GM20431 (cell line): ENCODE measurements at regions not wholly inside any gene's neighbourhood (a gene's known extent, or its start where the extent isn't known, plus 50 kb on each side); places are given as distances from the start of the nearest gene placed in this dataset.

Experiments
- in situ Hi-C: fragments of 300-500 bp; cut with MseI, MboI; formaldehyde crosslinking; loops from one replicate; pipeline ENCODE4 v1.15.0; 2020; ENCODE audit warnings: low sequenced_read_pairs; ENCODE audit not compliant: unreplicated experiment

GRCh38 chrX:39854772-39855747 lies 242.7 kb downstream of the BCOR start:
- in situ Hi-C loops: no loop called here

DNA sequence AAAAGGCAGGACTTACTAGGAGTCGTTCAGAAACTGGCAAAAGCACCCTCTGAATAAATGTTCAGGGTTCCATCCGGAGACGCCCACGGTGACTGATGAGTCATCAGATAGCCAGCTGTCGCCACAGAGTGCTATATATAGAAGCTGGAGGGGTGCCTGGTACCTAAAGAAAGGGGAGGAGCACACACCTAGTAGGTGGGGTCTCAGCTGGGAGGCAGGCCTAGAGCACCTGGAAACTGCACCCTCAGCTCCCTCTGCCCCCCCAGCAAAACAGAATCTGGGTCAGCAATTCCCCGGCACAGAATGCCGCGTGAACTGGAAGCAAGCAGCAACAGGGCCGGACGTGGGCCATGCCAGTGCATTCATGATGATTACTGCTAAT lies 242.0 kb downstream of the BCOR start:
- in situ Hi-C loops: no loop called here

GRCh38 chrX:39856472-39857121 lies 241.2 kb downstream of the BCOR start:
- in situ Hi-C loops: no loop called here

GRCh38 chrX:39857780-39858179 lies 240.0 kb downstream of the BCOR start:
- in situ Hi-C loops: no loop called here

- in situ Hi-C loops: no loop called here
Observed at GRCh38 chrX:39859991-39860861, 237.5 kb downstream of the BCOR start.

GRCh38 chrX:39862963-39863362 lies 234.8 kb downstream of the BCOR start:
- in situ Hi-C loops: no loop called here

DNA sequence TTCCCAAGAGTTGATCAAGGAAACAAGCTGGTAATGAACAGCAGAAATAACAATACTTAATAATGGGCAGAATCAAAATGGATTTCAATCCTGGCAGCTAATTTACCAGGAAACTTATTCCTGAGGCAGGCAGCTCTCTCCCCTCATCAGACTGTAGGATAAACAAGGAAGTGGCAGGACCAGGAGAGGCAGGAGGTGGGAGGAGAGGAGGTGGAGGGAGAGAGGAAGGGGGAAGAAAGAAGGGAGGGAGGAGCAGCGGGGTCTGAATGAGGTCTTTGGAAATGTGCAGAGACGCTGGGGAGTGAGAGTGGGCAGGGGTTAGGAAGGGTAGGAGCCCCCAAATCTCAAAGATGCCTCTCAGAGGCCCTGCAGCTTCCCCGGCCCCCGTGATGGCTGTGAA lies 231.5 kb downstream of the BCOR start:
- in situ Hi-C loops: no loop called here

- in situ Hi-C loops: no loop called here
Observed at GRCh38 chrX:39869846-39870601, 227.7 kb downstream of the BCOR start.

GRCh38 chrX:39871648-39872047 lies 226.1 kb downstream of the BCOR start:
- in situ Hi-C loops: no loop called here

- in situ Hi-C loops: no loop called here
Observed at GRCh38 chrX:39873117-39873516, 224.6 kb downstream of the BCOR start.

DNA sequence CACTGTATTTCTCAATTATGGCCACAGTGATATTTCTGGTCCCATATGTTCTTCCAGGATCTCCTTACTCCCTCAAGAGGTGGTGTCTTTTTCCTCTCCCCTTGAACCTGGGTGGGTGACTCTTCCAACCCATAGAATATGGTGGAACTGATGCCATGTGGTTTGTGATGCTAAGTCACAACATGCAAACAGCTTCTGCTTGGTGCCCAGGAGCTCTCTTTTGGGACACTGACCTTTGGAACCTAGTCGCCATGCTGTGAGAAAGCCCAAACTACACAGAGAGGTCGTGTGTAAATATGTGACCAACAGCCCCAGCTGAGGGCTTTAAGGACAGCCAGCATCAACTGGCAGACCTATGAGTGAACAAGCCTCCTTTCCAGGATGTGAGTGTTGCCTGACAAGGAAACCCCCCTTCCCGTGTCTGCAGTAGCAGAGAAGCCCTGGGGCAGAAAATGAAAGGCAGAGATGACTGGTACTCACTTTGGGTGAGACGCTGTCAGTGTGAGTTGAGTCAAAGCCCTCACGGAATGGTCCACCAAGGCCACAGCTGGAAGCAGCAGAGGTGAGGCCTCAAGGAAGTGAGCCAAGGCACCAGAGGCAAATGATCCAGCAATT lies 223.4 kb downstream of the BCOR start:
- in situ Hi-C loops: no loop called here

DNA sequence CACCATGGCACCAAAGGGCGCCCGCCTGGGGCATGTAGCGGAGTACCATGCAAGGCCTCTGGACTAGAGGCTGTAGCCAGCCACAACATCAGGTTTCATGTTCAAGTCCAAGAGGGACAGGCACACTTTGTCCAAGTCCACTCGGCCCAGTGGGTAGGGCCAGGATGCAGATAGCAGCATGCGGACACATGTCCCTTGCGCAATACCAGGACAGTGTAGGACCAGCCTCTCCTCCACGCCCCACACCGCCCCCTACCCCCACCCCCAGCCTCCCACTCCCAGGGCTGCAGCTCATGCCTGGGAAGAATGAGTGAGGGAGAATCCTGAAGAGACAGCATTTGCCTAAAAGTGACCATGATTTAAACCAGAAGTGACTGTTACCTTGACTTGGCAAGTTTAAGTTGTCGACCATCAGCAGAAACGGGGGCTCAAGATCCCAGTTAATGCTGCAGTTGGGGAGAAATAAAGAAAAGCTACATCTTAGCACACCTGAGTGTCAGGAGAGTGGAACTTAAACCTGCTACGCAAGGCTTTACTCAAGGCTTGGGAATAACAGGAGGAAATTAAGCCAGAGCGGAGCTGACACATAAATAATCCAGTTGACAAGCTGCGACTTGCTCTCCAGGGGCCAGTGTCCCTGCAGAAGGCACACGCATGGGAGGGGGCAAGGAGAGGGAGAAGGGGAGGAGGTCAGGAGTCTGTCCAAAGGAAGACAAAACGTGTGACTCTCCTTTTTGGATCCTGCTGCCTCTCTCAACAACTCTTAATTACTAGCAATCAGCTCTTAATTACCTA lies 221.7 kb downstream of the BCOR start:
- in situ Hi-C loops: no loop called here

GRCh38 chrX:39877905-39878304 lies 219.9 kb downstream of the BCOR start:
- in situ Hi-C loops: no loop called here

- in situ Hi-C loops: no loop called here
Observed at GRCh38 chrX:39883666-39884065, 214.1 kb downstream of the BCOR start.

DNA sequence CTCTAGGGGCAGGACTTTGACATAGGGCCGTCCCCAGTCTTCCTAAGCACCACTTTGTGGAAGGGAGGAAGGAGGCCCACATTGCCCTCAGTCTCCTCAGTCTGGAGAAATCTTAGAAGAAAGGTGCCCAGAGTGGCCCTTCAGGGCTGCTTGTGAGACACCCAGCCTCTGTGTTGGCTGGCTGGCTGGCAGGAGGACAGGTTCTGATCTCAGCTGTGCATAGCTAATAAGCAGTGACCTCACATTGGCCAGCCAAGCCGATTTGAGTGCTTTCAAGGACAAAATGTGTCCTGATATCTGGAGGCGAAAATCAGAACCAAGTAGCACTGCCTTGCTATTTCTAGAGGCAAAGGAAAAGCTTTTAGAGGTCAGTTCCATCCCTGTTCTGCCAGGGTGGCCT lies 211.5 kb downstream of the BCOR start:
- in situ Hi-C loops: no loop called here

DNA sequence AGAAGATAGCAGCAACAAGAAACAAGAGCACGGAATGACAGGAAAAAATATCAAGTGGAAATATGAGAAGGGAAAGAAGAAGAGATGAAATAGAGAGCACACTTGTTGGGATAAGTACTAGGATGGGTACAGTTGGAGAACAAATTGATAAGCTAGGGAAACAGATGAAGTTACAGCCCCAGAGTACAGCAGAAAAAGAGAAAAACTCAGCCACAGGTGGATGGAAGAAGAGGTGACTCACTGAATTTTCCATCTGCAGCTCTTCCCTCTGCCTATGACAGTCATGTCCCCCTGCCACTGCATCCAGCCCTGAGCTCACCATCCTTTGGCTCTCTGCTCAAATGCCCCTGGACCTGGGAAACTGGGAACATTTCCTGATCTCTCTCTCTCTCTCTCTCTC lies 209.0 kb downstream of the BCOR start:
- in situ Hi-C loops: no loop called here

- in situ Hi-C loops: no loop called here
Observed at GRCh38 chrX:39889704-39890103, 208.1 kb downstream of the BCOR start.

- in situ Hi-C loops: no loop called here
Observed at GRCh38 chrX:39890807-39891206, 207.0 kb downstream of the BCOR start.

GRCh38 chrX:39891781-39892180 lies 206.0 kb downstream of the BCOR start:
- in situ Hi-C loops: no loop called here
